Heart left ventricle (tissue), 16 donors: ENCODE measurements at regions not wholly inside any gene's neighbourhood (a gene's known extent, or its start where the extent isn't known, plus 50 kb on each side); places are given as distances from the start of the nearest gene placed in this dataset.

Experiments
- ATAC-seq, 4 donors: fragments of 200-7000 bp; cut with Tn5 transposase; one replicate each; pipeline ENCODE4 v1.9.1; 2020 to 2022; ENCODE audit warnings: moderate library complexity in 4 of 4, mild to moderate bottlenecking in 3 of 4, moderate number of reproducible peaks in 1 of 4
- DNase-seq, 5 donors: peaks; one replicate each; pipeline ENCODE4 v3.0.0-alpha.2; 2020
- H3K27ac ChIP-seq, 12 donors: fragments of 200-600 bp; sonication (generic) in 4 of 12; one replicate each; pipeline versions ENCODE4 v1.5.0 to v1.8.0; 2016 to 2022; ENCODE audit warnings: mild to moderate bottlenecking in 2 of 12
- H3K27me3 ChIP-seq, 9 donors: fragments of 200-600 bp; sonication (generic) in 2 of 9; one replicate each; pipeline versions ENCODE4 v1.5.1 to v1.8.0; 2016 to 2022; ENCODE audit warnings: mild to moderate bottlenecking in 3 of 9
- H3K36me3 ChIP-seq, 9 donors: fragments of 200-600 bp; sonication (generic) in 2 of 9; one replicate each; pipeline versions ENCODE4 v1.5.0 to v1.8.0; 2018 to 2022; ENCODE audit warnings: mild to moderate bottlenecking in 2 of 9
- H3K4me1 ChIP-seq, 12 donors: fragments of 200-600 bp; sonication (generic) in 4 of 12; one replicate each; pipeline versions ENCODE4 v1.5.0 to v1.8.0; 2016 to 2022; ENCODE audit warnings: mild to moderate bottlenecking in 3 of 12
- H3K4me3 ChIP-seq, 12 donors: fragments of 200-600 bp; sonication (generic) in 4 of 12; one replicate each; pipeline versions ENCODE4 v1.5.0 to v1.8.0; 2017 to 2022; ENCODE audit warnings: mild to moderate bottlenecking in 9 of 12, moderate library complexity in 4 of 12
- H3K9me3 ChIP-seq, 12 donors: fragments of 200-600 bp; sonication (generic) in 4 of 12; one replicate each; pipeline versions ENCODE4 v1.5.0 to v1.8.0; 2016 to 2022; ENCODE audit warnings: mild to moderate bottlenecking in 1 of 12
- POLR2A ChIP-seq, 2 donors: fragments of 450-650 bp; IDR thresholded peaks; one replicate each; pipeline ENCODE4 v1.6.1; 2017; ENCODE audit warnings: antibody characterized with exemption in 2 of 2, mild to moderate bottlenecking in 2 of 2, moderate library complexity in 2 of 2
- WGBS, 4 donors: extraction: QIAGEN DNeasy Blood & Tissue Kit in 2 of 4; methylation state at CpG; one replicate each; pipeline versions ENCODE4 v1.1.5 to v1.1.7; 2013 to 2018; 5-methylcytosine and 5-hydroxymethylcytosine counted together
- intact Hi-C, 10 donors: fragments of 100-400 bp; cut with DNase I; formaldehyde crosslinking; loops; one replicate each; pipeline versions ENCODE4 v1.11.1 to v1.14.2; 2022
- TF ChIP-seq, protein P1 (sequence below), 12 donors: fragments of 200-600 bp; sonication (generic) in 4 of 12; IDR thresholded peaks; one replicate each; pipeline versions ENCODE4 v1.5.0 to v1.8.0; 2018 to 2022; ENCODE audit warnings: antibody characterized with exemption in 12 of 12, mild to moderate bottlenecking in 5 of 12
- donor health status: ischemic (EF 13 %, LVEDD 7.1; RV severe dilation, severe dysfunction).
- donor health status: healthy with polysubstance abuse.
- donor health status: DM: no; HTN: yes; CAD: no.
- donor health status: DM: no; HTN: no; CAD: no.
- donor health status: ischemic (EF 25% LVEDD 6.9; RV normal size, moderate dysfunction).
- donor health status: ischemic (EF 25% LVEDD 5.7; RV mildly dilated, moderate dysfunction).
- donor health status: healthy.
- donor health status: DM: yes; HTN: yes; CAD: no.
- donor health status: ischemic (EF 35%, LVEDD 5.7; RV mildly dilated, moderate dysfunction).
- donor health status: nonischemic (EF 11% LVEDD 7.7; RV severe dilation, severe dysfunction).
- donor health status: DM: yes; HTN: yes; CAD: no.
- donor health status: PGD.
- donor health status: ischemic (EF 29% LVEDD 5.4; RV normal size, mild dysfunction).
- donor health status: nonischemic (EF 23%, LVEDD 6.1; RV moderate dilation, normal function).

DNA sequence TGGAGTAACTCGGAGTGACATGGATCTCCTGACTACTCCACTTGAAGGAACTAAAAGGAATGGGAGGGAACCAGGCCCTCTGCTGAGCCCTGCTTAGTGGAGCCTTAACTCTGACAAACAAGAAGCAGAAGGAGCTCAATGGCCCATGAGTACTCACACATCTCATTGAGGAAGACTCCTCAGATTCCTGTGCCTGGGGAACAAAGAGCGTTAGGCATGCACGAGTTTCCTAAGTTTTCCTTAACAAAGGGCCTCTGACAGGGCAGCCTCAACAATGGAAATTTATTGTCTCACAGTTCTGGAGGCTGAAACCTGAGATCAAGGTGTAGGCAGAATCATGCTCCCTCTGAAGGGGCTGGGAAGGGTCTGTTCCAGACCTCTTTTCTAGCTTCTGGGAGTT is 185.7 kb upstream of the NTF3 start:
- WGBS, 4 donors = 77 to 80% (median 78%) methylated on average over 3 of the region's 3 CpGs
- no peak for DNase-seq
- no peak for ATAC-seq
- Histone ChIP-seq H3K9me3 (no peaks in the 10 kb centered on the region), H3K27ac (no peak overlapping the region), H3K27me3 (no peaks in the 10 kb centered on the region), H3K4me1 (peaks cover 0 to 20% (median 0%) of the 10 kb centered on the region in 12 donors), H3K36me3 (no peaks in the 10 kb centered on the region), H3K4me3 (no peak overlapping the region)
- intact Hi-C loops = no loop called here
- no peak for TF ChIP-seq POLR2A (IDR thresholded peaks at IDR 0.05)
- TF ChIP-seq, protein P1, sequence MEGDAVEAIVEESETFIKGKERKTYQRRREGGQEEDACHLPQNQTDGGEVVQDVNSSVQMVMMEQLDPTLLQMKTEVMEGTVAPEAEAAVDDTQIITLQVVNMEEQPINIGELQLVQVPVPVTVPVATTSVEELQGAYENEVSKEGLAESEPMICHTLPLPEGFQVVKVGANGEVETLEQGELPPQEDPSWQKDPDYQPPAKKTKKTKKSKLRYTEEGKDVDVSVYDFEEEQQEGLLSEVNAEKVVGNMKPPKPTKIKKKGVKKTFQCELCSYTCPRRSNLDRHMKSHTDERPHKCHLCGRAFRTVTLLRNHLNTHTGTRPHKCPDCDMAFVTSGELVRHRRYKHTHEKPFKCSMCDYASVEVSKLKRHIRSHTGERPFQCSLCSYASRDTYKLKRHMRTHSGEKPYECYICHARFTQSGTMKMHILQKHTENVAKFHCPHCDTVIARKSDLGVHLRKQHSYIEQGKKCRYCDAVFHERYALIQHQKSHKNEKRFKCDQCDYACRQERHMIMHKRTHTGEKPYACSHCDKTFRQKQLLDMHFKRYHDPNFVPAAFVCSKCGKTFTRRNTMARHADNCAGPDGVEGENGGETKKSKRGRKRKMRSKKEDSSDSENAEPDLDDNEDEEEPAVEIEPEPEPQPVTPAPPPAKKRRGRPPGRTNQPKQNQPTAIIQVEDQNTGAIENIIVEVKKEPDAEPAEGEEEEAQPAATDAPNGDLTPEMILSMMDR (IDR thresholded peaks at IDR 0.05) = no peak

DNA sequence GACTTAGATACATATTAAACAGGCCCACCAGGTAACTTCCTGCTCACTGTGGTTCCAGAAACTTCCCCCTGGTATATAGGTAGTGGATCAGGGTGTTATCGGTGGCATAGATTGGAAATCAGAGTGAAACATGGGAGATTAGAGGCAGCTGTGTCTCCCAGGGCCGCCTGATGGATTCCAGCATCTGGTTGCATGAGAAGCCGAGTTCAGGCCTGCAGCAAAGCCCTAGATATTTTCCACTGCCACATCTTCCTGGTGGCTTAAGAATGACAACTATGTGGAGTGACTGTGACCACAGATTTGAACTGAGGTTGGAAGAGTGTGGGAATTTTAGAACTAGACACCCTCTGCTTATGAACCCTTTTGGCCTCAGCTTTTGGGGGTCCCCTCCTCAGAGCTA is 184.8 kb upstream of the NTF3 start:
- Histone ChIP-seq H3K27me3 (no peaks in the 10 kb centered on the region), H3K9me3 (no peaks in the 10 kb centered on the region), H3K27ac (no peak overlapping the region), H3K4me1 (peaks cover 0 to 21% (median 0%) of the 10 kb centered on the region in 12 donors), H3K36me3 (no peaks in the 10 kb centered on the region), H3K4me3 (no peak overlapping the region)
- intact Hi-C loops = no loop called here
- ATAC-seq (no peak), DNase-seq (no peak)
- WGBS, 4 donors = 65 to 80% (median 73%) methylated on average over 3 of the region's 3 CpGs
- TF ChIP-seq, protein P1 (IDR thresholded peaks at IDR 0.05) = no peak
- no peak for TF ChIP-seq POLR2A (IDR thresholded peaks at IDR 0.05)

DNA sequence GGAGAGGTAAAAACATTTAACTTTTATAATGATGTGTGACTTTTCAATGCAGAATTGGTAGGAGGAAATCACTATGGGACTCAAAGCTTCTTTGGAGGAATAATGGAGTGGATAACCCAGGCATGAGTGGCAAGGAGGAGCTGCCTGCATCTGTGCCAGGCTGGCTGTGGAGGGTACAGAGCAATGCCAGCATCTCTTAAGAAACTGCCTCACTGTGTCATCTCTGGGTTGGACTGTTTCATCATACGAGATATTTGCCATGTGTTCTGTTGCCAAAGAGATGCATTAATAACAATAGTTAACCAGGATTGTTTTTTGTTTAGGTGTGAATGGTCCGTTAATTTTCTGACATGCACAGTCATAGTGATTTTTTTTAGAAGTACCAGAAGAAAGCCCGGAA is 183.7 kb upstream of the NTF3 start:
- Histone ChIP-seq H3K4me1 (peaks cover 0 to 21% (median 0%) of the 10 kb centered on the region in 12 donors), H3K27me3 (no peaks in the 10 kb centered on the region), H3K9me3 (no peaks in the 10 kb centered on the region), H3K27ac (no peak overlapping the region), H3K4me3 (no peak overlapping the region), H3K36me3 (no peaks in the 10 kb centered on the region)
- DNase-seq (no peak), ATAC-seq (no peak)
- intact Hi-C loops = no loop called here
- WGBS, 4 donors = 81 to 88% (median 82%) methylated on average over 3 of the region's 3 CpGs
- no peak for TF ChIP-seq POLR2A (IDR thresholded peaks at IDR 0.05)
- TF ChIP-seq, protein P1 (IDR thresholded peaks at IDR 0.05) = no peak

DNA sequence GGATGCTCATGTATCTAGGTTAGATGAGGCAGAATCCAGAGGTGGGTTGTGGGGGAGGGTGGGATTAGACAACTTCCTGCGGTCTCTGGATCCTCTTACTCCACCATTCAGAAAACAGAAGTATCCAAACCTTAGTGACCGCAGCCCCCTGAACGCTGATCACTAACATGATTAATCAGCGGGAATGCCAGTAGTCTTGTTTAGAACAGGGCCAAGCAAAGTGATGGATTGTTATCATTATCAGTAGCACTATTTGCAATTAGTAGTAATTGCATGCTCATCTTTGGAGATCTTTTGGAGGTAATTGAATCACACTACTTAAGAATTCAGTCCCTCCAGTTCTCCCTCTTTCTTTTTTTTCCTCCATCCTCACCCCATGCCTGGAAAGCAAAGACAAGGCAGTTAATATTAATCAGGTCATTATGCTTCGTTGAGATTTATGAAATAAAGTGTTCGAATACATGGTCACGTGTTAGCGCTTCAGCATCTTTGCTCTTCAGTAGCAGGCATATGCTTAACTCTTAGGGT is 182.8 kb upstream of the NTF3 start:
- Histone ChIP-seq H3K36me3 (no peaks in the 10 kb centered on the region), H3K27ac (no peak overlapping the region), H3K27me3 (no peaks in the 10 kb centered on the region), H3K4me3 (no peak overlapping the region), H3K9me3 (no peaks in the 10 kb centered on the region), H3K4me1 (peaks cover 0 to 13% (median 0%) of the 10 kb centered on the region in 12 donors)
- DNase-seq (no peak), ATAC-seq (no peak)
- 63 to 82% (median 68%) methylated on average over 8 of the region's 8 CpGs for WGBS, 4 donors
- TF ChIP-seq POLR2A (IDR thresholded peaks at IDR 0.05) = no peak
- TF ChIP-seq, protein P1 (IDR thresholded peaks at IDR 0.05) = no peak
- intact Hi-C loops = no loop called here
